ENCODE measurements at regions not wholly inside any gene's neighbourhood (a gene's known extent, or its start where the extent isn't known, plus 50 kb on each side); places are given as distances from the start of the nearest gene placed in this dataset.

- H3K27ac ChIP-seq (ENCODE audit: insufficient read depth, low read length): no peak overlapping the region
- peak in 1 of 2 donors; percentile 13 for DNase-seq (ENCODE audit: low read depth in 2 of 2)
- no peaks in the 10 kb centered on the region for H3K36me3 ChIP-seq (ENCODE audit: control insufficient read depth, insufficient read depth, low read length)
- no peaks in the 10 kb centered on the region for H3K9me3 ChIP-seq (ENCODE audit: control insufficient read depth, insufficient read depth, low read depth, low read length)
- H3K4me1 ChIP-seq (ENCODE audit: control insufficient read depth, extremely low read depth, insufficient read depth, low read length): no peaks in the 10 kb centered on the region
- no peak overlapping the region for H3K4me3 ChIP-seq (replicated peaks in 1 of 4; ENCODE audit: control extremely low read depth in 1 of 4, insufficient read depth in 1 of 4, low read depth in 3 of 4, low read length in 4 of 4)
- H3K4me2 ChIP-seq (ENCODE audit: extremely low read depth, insufficient read depth, low read length): no peak overlapping the region
- no peak overlapping the region for H3K9ac ChIP-seq (ENCODE audit: insufficient read depth, low read length)
- no peaks in the 10 kb centered on the region for H3K27me3 ChIP-seq (ENCODE audit: control insufficient read depth, insufficient read depth, low read length)
- no peak overlapping the region for H2AFZ ChIP-seq (ENCODE audit: low read length)
- TF ChIP-seq CTCF (conservative IDR thresholded peaks at IDR 0.05 in 1 of 2, IDR thresholded peaks at IDR 0.05 in 1 of 2; ENCODE audit: low read depth in 1 of 2, low read length in 2 of 2): no peak
- TF ChIP-seq EZH2 (IDR thresholded peaks at IDR 0.05; ENCODE audit: low read length, missing control alignments): no peak
- no peaks in the 10 kb centered on the region for H3K79me2 ChIP-seq (ENCODE audit: control insufficient read depth, insufficient read depth, low read length)
- H4K20me1 ChIP-seq (ENCODE audit: control insufficient read depth, extremely low read depth, insufficient read depth, low read length): no peaks in the 10 kb centered on the region
These were observed 1310.2 kb downstream of the PCDH7 start for GRCh38 chr4:32030406-32030805.

- H3K79me2 ChIP-seq (ENCODE audit: control insufficient read depth, insufficient read depth, low read length): no peaks in the 10 kb centered on the region
- no peaks in the 10 kb centered on the region for H3K36me3 ChIP-seq (ENCODE audit: control insufficient read depth, insufficient read depth, low read length)
- H3K27me3 ChIP-seq (ENCODE audit: control insufficient read depth, insufficient read depth, low read length): no peaks in the 10 kb centered on the region
- no peak overlapping the region for H3K4me2 ChIP-seq (ENCODE audit: extremely low read depth, insufficient read depth, low read length)
- H2AFZ ChIP-seq (ENCODE audit: low read length): no peak overlapping the region
- H3K4me1 ChIP-seq (ENCODE audit: control insufficient read depth, extremely low read depth, insufficient read depth, low read length): no peaks in the 10 kb centered on the region
- no peaks in the 10 kb centered on the region for H3K9me3 ChIP-seq (ENCODE audit: control insufficient read depth, insufficient read depth, low read depth, low read length)
- H3K27ac ChIP-seq (ENCODE audit: insufficient read depth, low read length): no peak overlapping the region
- no peak overlapping the region for H3K9ac ChIP-seq (ENCODE audit: insufficient read depth, low read length)
- no peaks in the 10 kb centered on the region for H4K20me1 ChIP-seq (ENCODE audit: control insufficient read depth, extremely low read depth, insufficient read depth, low read length)
- DNase-seq (ENCODE audit: low read depth in 2 of 2): no peak
- TF ChIP-seq EZH2 (IDR thresholded peaks at IDR 0.05; ENCODE audit: low read length, missing control alignments) (no peak), CTCF (conservative IDR thresholded peaks at IDR 0.05 in 1 of 2, IDR thresholded peaks at IDR 0.05 in 1 of 2; ENCODE audit: low read depth in 1 of 2, low read length in 2 of 2) (no peak)
- H3K4me3 ChIP-seq (replicated peaks in 1 of 4; ENCODE audit: control extremely low read depth in 1 of 4, insufficient read depth in 1 of 4, low read depth in 3 of 4, low read length in 4 of 4): no peak overlapping the region
These were observed 1310.9 kb downstream of the PCDH7 start for GRCh38 chr4:32031026-32031425.

DNA sequence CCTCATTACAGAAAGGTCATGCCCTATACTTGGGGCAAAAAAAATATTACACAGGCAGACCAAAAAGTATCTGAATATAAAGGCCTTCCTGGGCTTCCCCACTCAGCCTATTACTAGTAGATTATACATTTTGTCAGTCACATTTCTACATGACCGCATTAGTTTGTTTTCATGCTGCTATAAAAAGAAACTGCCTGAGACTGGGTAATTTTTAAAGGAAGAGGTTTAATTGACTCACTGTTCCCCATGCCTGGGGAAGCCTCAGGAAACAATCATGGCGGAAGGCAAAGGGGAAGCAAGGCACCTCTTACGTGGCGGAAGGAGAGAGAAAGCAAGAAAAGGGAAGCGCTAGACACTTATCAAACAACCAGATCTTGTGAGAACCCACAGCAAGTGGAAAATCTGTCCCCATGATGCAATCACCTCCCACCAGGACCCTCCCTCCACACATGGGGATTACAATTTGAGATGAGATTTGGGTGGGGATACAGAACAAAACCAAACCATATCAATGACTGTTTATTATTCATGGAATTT lies 1312.0 kb downstream of the PCDH7 start:
- TF ChIP-seq CTCF (conservative IDR thresholded peaks at IDR 0.05 in 1 of 2, IDR thresholded peaks at IDR 0.05 in 1 of 2; ENCODE audit: low read depth in 1 of 2, low read length in 2 of 2) (no peak), EZH2 (IDR thresholded peaks at IDR 0.05; ENCODE audit: low read length, missing control alignments) (no peak)
- Histone ChIP-seq H3K4me2 (ENCODE audit: extremely low read depth, insufficient read depth, low read length) (no peak overlapping the region), H3K4me1 (ENCODE audit: control insufficient read depth, extremely low read depth, insufficient read depth, low read length) (no peaks in the 10 kb centered on the region), H3K9ac (ENCODE audit: insufficient read depth, low read length) (no peak overlapping the region), H3K27me3 (ENCODE audit: control insufficient read depth, insufficient read depth, low read length) (no peaks in the 10 kb centered on the region), H3K36me3 (ENCODE audit: control insufficient read depth, insufficient read depth, low read length) (no peaks in the 10 kb centered on the region), H3K4me3 (replicated peaks in 1 of 4; ENCODE audit: control extremely low read depth in 1 of 4, insufficient read depth in 1 of 4, low read depth in 3 of 4, low read length in 4 of 4) (no peak overlapping the region), H3K9me3 (ENCODE audit: control insufficient read depth, insufficient read depth, low read depth, low read length) (no peaks in the 10 kb centered on the region), H2AFZ (ENCODE audit: low read length) (no peak overlapping the region), H4K20me1 (ENCODE audit: control insufficient read depth, extremely low read depth, insufficient read depth, low read length) (no peaks in the 10 kb centered on the region), H3K79me2 (ENCODE audit: control insufficient read depth, insufficient read depth, low read length) (no peaks in the 10 kb centered on the region), H3K27ac (ENCODE audit: insufficient read depth, low read length) (no peak overlapping the region)
- no peak for DNase-seq (ENCODE audit: low read depth in 2 of 2)

Data from fibroblast of lung (primary cell).